ENCODE measurements at regions not wholly inside any gene's neighbourhood (a gene's known extent, or its start where the extent isn't known, plus 50 kb on each side); places are given as distances from the start of the nearest gene placed in this dataset.

GRCh38 chr3:182597621-182598041 is 195.7 kb upstream of the ATP11B start:
- TF ChIP-seq CTCF (IDR thresholded peaks at IDR 0.05) (no peak), POLR2A (IDR thresholded peaks at IDR 0.05) (no peak)

Measured in body of pancreas (tissue), 4 donors.